ENCODE measurements at regions not wholly inside any gene's neighbourhood (a gene's known extent, or its start where the extent isn't known, plus 50 kb on each side); places are given as distances from the start of the nearest gene placed in this dataset.
"Not testable (repeated sequence)": the region's sequence is repeated elsewhere in the genome, so short reads cannot be mapped to it uniquely, and the experiment has no call there.

DNA sequence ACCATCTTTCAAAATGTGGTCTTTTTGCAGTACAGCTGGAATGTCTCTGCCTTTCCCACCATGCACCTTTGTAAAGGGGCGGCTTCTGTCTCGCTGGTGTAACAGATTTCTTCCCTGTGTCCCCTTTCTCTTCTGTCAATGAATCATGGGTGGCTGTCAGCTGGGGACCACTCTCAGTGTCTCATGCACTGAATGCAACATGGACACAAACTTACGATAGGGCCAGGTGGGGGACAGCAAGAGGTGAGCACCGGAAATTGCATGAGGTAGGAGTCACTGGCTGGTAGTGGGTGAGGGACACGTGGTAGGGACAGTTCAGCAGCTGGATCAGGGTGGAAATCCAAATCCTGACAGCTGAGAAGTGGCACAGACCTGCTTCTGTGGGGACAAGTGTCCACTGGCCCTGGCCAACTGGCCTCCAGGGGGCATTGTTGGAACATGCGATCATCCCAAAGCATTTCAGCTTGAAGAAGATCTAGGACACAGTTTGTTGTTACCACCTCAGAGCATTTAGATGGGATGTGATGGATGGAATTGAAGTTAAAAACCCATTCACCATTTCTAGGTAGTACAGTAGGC lies 1383.5 kb downstream of the CDH12 start:
- peak; percentile 63 for DNase-seq (ENCODE audit: low read depth)
- TF ChIP-seq, protein P1, sequence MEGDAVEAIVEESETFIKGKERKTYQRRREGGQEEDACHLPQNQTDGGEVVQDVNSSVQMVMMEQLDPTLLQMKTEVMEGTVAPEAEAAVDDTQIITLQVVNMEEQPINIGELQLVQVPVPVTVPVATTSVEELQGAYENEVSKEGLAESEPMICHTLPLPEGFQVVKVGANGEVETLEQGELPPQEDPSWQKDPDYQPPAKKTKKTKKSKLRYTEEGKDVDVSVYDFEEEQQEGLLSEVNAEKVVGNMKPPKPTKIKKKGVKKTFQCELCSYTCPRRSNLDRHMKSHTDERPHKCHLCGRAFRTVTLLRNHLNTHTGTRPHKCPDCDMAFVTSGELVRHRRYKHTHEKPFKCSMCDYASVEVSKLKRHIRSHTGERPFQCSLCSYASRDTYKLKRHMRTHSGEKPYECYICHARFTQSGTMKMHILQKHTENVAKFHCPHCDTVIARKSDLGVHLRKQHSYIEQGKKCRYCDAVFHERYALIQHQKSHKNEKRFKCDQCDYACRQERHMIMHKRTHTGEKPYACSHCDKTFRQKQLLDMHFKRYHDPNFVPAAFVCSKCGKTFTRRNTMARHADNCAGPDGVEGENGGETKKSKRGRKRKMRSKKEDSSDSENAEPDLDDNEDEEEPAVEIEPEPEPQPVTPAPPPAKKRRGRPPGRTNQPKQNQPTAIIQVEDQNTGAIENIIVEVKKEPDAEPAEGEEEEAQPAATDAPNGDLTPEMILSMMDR (IDR thresholded peaks at IDR 0.05; ENCODE audit: low read length, missing control alignments), result peak; percentile 68
- not testable (repeated sequence) for H3K4me3 ChIP-seq (replicated peaks; ENCODE audit: low read depth, low read length)

DNA sequence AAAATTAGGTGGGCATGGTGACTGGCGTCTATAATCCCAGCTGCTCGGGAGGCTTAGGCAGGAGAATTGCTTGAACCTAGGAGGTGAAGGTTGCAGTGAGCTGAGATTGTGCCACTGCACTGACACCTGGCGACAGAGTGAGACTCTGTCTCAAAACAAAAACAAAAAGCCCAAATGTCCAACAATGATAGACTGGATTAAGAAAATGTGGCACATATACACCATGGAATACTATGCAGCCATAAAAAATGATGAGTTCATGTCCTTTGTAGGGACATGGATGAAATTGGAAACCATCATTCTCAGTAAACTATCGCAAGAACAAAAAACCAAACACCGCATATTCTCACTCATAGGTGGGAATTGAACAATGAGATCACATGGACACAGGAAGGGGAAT lies 1385.6 kb downstream of the CDH12 start:
- DNase-seq (ENCODE audit: low read depth); H3K4me3 ChIP-seq (replicated peaks; ENCODE audit: low read depth, low read length): not testable (repeated sequence)

GRCh38 chr5:21459744-21460073 lies 1393.4 kb downstream of the CDH12 start:
- peak overlapping the region; percentile 65 for H3K4me3 ChIP-seq (replicated peaks; ENCODE audit: low read depth, low read length)
- not testable (repeated sequence) for DNase-seq (ENCODE audit: low read depth)

GRCh38 chr5:21452449-21452848 lies 1400.7 kb downstream of the CDH12 start:
- H3K4me3 ChIP-seq (replicated peaks; ENCODE audit: low read depth, low read length), result no peak overlapping the region
- TF ChIP-seq, protein P1 (IDR thresholded peaks at IDR 0.05; ENCODE audit: low read length, missing control alignments), result no peak
- DNase-seq (ENCODE audit: low read depth), result peak; percentile 5

DNA sequence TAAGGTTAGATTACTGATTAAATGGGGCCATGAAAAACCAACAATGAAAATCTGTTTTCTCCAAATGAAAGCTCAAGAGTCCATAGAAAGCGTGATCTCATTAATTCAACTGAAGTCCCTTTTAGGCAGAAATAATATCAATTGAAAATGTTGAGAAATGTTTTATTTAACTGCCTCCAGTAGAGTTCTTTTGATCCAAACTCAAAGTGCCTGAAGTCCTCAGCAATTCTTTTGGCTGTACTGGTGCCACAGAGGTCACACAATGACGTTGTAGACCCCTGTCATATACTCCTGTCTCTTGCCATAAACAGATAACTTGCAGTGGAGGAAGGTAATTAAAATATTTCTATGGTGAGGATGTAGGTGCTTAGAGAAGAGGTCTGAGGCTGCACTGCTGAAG lies 1420.5 kb downstream of the CDH12 start:
- no peak overlapping the region for H3K4me3 ChIP-seq (replicated peaks; ENCODE audit: low read depth, low read length)
- TF ChIP-seq, protein P1 (IDR thresholded peaks at IDR 0.05; ENCODE audit: low read length, missing control alignments), result no peak
- no peak for DNase-seq (ENCODE audit: low read depth)

DNA sequence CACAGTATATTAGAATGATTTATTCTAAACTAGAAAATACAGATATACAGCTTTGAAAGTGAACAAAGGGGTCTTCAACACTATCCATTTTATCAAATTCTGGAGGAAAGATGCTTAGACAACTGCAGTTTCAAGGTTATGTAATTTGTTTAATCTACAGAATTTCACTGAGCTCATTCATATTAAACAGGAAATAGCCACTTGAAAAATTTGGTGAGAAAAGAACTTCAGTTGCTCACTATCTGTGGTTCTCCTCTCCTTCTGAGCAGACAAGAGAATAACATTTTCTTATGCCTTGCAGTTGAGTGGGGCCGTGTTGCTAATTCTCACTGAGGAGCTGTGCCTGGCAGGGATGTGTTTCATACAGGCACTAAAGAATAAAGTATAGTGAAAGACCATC lies 1428.2 kb downstream of the CDH12 start:
- DNase-seq (ENCODE audit: low read depth), result no peak
- TF ChIP-seq, protein P1 (IDR thresholded peaks at IDR 0.05; ENCODE audit: low read length, missing control alignments), result no peak
- H3K4me3 ChIP-seq (replicated peaks; ENCODE audit: low read depth, low read length), result no peak overlapping the region

DNA sequence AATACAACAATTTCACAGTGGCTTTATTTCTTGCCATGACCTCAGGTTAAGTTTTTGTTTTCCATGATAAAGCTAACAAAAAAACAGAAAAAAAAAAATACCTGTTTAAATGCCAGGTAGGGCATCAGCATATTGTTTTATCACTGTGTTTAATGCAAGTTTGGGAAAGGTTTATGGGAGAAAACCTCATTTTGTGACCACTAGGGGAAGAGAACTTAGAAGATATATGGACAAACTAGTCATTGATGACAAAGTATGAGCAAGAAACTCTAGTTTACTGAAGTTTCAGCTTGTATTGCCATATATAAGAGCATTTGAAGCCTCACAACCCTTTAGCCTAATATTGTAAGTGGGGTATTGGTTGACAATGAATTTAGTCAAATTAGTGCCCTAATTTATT lies 1431.4 kb upstream of the CDH18 start:
- TF ChIP-seq, protein P1 (IDR thresholded peaks at IDR 0.05; ENCODE audit: low read length, missing control alignments), result no peak
- DNase-seq (ENCODE audit: low read depth), result no peak
- no peak overlapping the region for H3K4me3 ChIP-seq (replicated peaks; ENCODE audit: low read depth, low read length)

- not testable (repeated sequence) for DNase-seq (ENCODE audit: low read depth); H3K4me3 ChIP-seq (replicated peaks; ENCODE audit: low read depth, low read length)
Measured at GRCh38 chr5:21402089-21402488, 1414.1 kb upstream of the CDH18 start.

GRCh38 chr5:21398511-21398910 lies 1410.5 kb upstream of the CDH18 start:
- TF ChIP-seq, protein P1 (IDR thresholded peaks at IDR 0.05; ENCODE audit: low read length, missing control alignments), result no peak
- no peak for DNase-seq (ENCODE audit: low read depth)
- no peak overlapping the region for H3K4me3 ChIP-seq (replicated peaks; ENCODE audit: low read depth, low read length)
